ENCODE measurements at regions not wholly inside any gene's neighbourhood (a gene's known extent, or its start where the extent isn't known, plus 50 kb on each side); places are given as distances from the start of the nearest gene placed in this dataset.

DNA sequence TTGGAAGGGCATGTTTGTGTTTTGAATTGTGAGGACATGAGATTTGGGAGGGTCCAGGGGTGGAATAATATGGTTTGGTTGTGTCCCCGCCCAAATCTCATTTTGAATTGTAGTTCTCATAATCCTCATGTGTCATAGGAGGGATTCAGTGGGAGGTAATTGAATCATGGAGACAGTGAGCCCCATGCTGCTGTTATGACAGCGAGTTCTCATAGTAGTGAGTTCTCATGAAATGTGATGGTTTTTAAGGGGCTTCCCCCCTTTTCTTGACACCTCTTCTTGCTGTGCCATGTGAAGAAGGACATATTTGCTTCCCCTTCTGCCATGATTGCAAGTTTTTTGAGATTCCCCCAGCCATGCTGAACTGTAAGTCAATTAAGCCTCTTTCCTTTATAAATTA lies 260.0 kb downstream of the DUSP6 start:
- TF ChIP-seq, protein P1, sequence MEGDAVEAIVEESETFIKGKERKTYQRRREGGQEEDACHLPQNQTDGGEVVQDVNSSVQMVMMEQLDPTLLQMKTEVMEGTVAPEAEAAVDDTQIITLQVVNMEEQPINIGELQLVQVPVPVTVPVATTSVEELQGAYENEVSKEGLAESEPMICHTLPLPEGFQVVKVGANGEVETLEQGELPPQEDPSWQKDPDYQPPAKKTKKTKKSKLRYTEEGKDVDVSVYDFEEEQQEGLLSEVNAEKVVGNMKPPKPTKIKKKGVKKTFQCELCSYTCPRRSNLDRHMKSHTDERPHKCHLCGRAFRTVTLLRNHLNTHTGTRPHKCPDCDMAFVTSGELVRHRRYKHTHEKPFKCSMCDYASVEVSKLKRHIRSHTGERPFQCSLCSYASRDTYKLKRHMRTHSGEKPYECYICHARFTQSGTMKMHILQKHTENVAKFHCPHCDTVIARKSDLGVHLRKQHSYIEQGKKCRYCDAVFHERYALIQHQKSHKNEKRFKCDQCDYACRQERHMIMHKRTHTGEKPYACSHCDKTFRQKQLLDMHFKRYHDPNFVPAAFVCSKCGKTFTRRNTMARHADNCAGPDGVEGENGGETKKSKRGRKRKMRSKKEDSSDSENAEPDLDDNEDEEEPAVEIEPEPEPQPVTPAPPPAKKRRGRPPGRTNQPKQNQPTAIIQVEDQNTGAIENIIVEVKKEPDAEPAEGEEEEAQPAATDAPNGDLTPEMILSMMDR (conservative IDR thresholded peaks at IDR 0.05 in 1 of 2, IDR thresholded peaks at IDR 0.05 in 1 of 2; ENCODE audit: extremely low read depth in 1 of 2, insufficient read depth in 1 of 2, low read depth in 1 of 2, low read length in 2 of 2): no peak
- no peak for TF ChIP-seq EZH2 (IDR thresholded peaks at IDR 0.05; ENCODE audit: borderline replicate concordance, low read length)

Data from mammary epithelial cell (primary cell).